ENCODE measurements at regions not wholly inside any gene's neighbourhood (a gene's known extent, or its start where the extent isn't known, plus 50 kb on each side); places are given as distances from the start of the nearest gene placed in this dataset.
"Not testable (repeated sequence)": the region's sequence is repeated elsewhere in the genome, so short reads cannot be mapped to it uniquely, and the experiment has no call there.

- H3K4me1 ChIP-seq: peaks cover 8 to 23% (median 12%) of the 10 kb centered on the region in 3 donors
- DNase-seq: no peak
- H3K36me3 ChIP-seq: no peaks in the 10 kb centered on the region
- no peak overlapping the region for H3K4me3 ChIP-seq
- WGBS, 2 donors: 68 to 73% methylated on average over 2 of the region's 2 CpGs
- intact Hi-C loops (cut with DNase I): no loop called here
- no peak overlapping the region for H3K27ac ChIP-seq
- no peaks in the 10 kb centered on the region for H3K9me3 ChIP-seq
- TF ChIP-seq, protein P1, sequence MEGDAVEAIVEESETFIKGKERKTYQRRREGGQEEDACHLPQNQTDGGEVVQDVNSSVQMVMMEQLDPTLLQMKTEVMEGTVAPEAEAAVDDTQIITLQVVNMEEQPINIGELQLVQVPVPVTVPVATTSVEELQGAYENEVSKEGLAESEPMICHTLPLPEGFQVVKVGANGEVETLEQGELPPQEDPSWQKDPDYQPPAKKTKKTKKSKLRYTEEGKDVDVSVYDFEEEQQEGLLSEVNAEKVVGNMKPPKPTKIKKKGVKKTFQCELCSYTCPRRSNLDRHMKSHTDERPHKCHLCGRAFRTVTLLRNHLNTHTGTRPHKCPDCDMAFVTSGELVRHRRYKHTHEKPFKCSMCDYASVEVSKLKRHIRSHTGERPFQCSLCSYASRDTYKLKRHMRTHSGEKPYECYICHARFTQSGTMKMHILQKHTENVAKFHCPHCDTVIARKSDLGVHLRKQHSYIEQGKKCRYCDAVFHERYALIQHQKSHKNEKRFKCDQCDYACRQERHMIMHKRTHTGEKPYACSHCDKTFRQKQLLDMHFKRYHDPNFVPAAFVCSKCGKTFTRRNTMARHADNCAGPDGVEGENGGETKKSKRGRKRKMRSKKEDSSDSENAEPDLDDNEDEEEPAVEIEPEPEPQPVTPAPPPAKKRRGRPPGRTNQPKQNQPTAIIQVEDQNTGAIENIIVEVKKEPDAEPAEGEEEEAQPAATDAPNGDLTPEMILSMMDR (IDR thresholded peaks at IDR 0.05): no peak
- no peak for TF ChIP-seq POLR2A (IDR thresholded peaks at IDR 0.05)
- no peaks in the 10 kb centered on the region for H3K27me3 ChIP-seq
These were observed 228.2 kb downstream of the OPA1 start for GRCh38 chr3:193821151-193821668.

DNA sequence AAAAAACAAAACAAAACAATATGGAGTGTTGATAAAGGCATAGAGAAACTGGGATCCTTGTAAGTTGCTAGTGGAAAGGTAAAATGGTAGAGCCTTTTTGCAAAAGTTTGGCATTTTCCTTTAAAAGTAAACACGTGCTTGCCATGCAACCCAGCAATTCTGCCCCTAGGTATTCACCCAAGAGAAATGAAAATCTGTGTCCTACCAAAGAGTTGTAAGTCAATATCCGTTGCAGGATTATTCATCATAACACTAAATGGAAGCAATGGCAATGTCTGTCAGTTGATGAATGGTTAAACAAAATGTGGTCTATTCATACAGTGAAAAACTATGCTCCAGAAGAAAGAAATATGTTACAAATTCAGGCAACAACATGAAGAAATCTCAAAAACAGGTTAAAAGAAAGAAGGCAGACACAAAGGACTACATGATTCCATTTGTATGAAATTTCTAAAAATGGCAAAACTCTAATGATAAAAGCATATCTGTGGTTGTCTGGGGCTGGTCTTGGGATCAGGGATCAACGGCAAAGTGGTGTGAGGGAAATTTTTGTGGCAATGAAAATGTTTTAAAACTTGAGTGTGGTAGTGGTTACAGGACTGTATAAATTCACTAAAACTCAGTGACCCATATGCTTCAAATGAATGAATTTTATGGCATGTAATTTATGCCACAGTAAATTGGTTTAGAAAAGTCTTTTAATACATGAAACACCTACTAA is 229.6 kb downstream of the OPA1 start:
- Histone ChIP-seq H3K9me3 (no peaks in the 10 kb centered on the region), H3K36me3 (no peaks in the 10 kb centered on the region), H3K4me1 (peaks cover 0 to 23% (median 8%) of the 10 kb centered on the region in 3 donors), H3K4me3 (no peak overlapping the region), H3K27me3 (no peaks in the 10 kb centered on the region), H3K27ac (no peak overlapping the region)
- WGBS, 2 donors: 52 to 71% methylated on average over 3 of the region's 3 CpGs
- TF ChIP-seq, protein P1 (IDR thresholded peaks at IDR 0.05): no peak
- TF ChIP-seq POLR2A (IDR thresholded peaks at IDR 0.05): no peak
- DNase-seq: no peak
- intact Hi-C loops (cut with DNase I): no loop called here

DNA sequence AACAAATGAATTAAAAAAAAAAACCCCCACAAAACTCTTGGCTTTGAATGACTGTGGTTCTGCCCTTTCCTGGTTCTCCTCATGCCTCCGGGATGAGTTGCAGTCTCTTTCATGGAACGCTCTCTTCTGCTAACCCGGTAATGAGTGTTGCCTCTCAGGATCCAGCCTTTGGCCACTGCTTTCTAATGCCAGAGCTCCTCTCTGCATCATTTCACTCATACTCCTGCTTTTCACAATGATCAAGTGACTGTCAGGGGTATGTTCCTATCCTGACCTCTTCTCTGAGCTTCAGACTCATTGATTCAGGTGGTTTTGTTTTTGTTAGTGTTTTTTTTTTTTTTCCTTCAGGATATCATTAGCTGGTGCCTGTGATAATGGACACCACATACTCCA is 230.2 kb downstream of the OPA1 start:
- DNase-seq; intact Hi-C loops (cut with DNase I); H3K27me3 ChIP-seq; H3K27ac ChIP-seq; H3K9me3 ChIP-seq; H3K4me3 ChIP-seq; H3K36me3 ChIP-seq: not testable (repeated sequence)
- peaks cover 0 to 28% (median 8%) of the 10 kb centered on the region in 3 donors for H3K4me1 ChIP-seq
- 87 to 89% methylated on average over 3 of the region's 3 CpGs for WGBS, 2 donors

DNA sequence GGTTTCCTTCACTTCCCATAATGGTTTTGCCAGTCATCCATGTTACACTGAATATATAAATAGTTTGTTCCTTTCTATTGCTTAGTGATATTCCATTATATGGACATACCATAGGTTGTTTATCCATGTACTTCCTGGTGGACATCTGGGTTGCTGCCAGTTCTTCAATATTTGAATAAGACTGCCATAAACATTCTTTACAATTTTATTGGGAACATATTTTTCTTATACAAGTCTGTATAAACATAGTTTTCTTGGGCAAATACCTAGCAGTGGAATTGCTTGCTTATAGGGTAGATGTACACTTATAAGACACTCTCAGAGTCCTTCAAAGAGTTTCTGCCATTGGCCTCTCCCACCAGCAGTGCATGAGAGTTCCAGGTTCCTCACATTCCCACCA is 231.4 kb downstream of the OPA1 start:
- TF ChIP-seq, protein P1 (IDR thresholded peaks at IDR 0.05): no peak
- TF ChIP-seq POLR2A (IDR thresholded peaks at IDR 0.05): no peak
- Histone ChIP-seq H3K9me3 (no peaks in the 10 kb centered on the region), H3K4me1 (peaks cover 5 to 40% (median 14%) of the 10 kb centered on the region in 3 donors), H3K4me3 (no peak overlapping the region), H3K27ac (no peak overlapping the region), H3K27me3 (no peaks in the 10 kb centered on the region), H3K36me3 (no peaks in the 10 kb centered on the region)
- intact Hi-C loops (cut with DNase I): no loop called here
- DNase-seq: no peak

- peak overlapping the region in 2 of 4 donors; percentile 97 to 98 for H3K27ac ChIP-seq
- TF ChIP-seq, protein P1 (IDR thresholded peaks at IDR 0.05): no peak
- no peak for TF ChIP-seq POLR2A (IDR thresholded peaks at IDR 0.05)
- no peak for DNase-seq
- no peak overlapping the region for H3K4me3 ChIP-seq
- no peaks in the 10 kb centered on the region for H3K27me3 ChIP-seq
- intact Hi-C loops (cut with DNase I): no loop called here
- H3K4me1 ChIP-seq: peaks cover 5 to 52% (median 22%) of the 10 kb centered on the region in 3 donors
- H3K9me3 ChIP-seq: no peaks in the 10 kb centered on the region
- 73 to 75% methylated on average over 5 to 6 of the region's 6 CpGs for WGBS, 2 donors
- no peaks in the 10 kb centered on the region for H3K36me3 ChIP-seq
These were observed 232.6 kb downstream of the OPA1 start for GRCh38 chr3:193825617-193826016.

Data from esophagus squamous epithelium (tissue), 5 donors.